Activated T-helper 1 cell treated with anti-CD3 and anti-CD28 coated beads, Interleukin-2, amount 50 U/mL, for 16 hours (primary cell): ENCODE measurements at regions not wholly inside any gene's neighbourhood (a gene's known extent, or its start where the extent isn't known, plus 50 kb on each side); places are given as distances from the start of the nearest gene placed in this dataset.
"Not testable (repeated sequence)": the region's sequence is repeated elsewhere in the genome, so short reads cannot be mapped to it uniquely, and the experiment has no call there.

Experiments
- DNase-seq, 2 donors: peaks; one replicate each; pipeline ENCODE4 v3.0.0-alpha.2; 2020; ENCODE audit warnings: low read depth in 1 of 2, low spot score in 1 of 2

- no peak for DNase-seq
Observed at GRCh38 chr3:105144837-105145236, 221.9 kb upstream of the ALCAM start.

GRCh38 chr3:105145511-105145910 is 221.2 kb upstream of the ALCAM start:
- no peak for DNase-seq

GRCh38 chr3:105149197-105149596 is 217.5 kb upstream of the ALCAM start:
- DNase-seq: not testable (repeated sequence)

GRCh38 chr3:105152987-105153386 is 213.7 kb upstream of the ALCAM start:
- DNase-seq: no peak

GRCh38 chr3:105154692-105155091 is 212.0 kb upstream of the ALCAM start:
- no peak for DNase-seq

- no peak for DNase-seq
Observed at GRCh38 chr3:105157067-105157765, 209.5 kb upstream of the ALCAM start.

GRCh38 chr3:105157766-105158085 is 209.0 kb upstream of the ALCAM start:
- DNase-seq: no peak

- no peak for DNase-seq
Observed at GRCh38 chr3:105158286-105158685, 208.4 kb upstream of the ALCAM start.

- no peak for DNase-seq
Observed at GRCh38 chr3:105162448-105162847, 204.3 kb upstream of the ALCAM start.

- no peak for DNase-seq
Observed at GRCh38 chr3:105166893-105167292, 199.8 kb upstream of the ALCAM start.

- DNase-seq: no peak
Observed at GRCh38 chr3:105170423-105170822, 196.3 kb upstream of the ALCAM start.

- no peak for DNase-seq
Observed at GRCh38 chr3:105174017-105174615, 192.6 kb upstream of the ALCAM start.

GRCh38 chr3:105177576-105177975 is 189.1 kb upstream of the ALCAM start:
- DNase-seq: no peak

GRCh38 chr3:105187344-105187743 is 179.4 kb upstream of the ALCAM start:
- DNase-seq: no peak

- DNase-seq: no peak
Observed at GRCh38 chr3:105195260-105195659, 171.4 kb upstream of the ALCAM start.

GRCh38 chr3:105197863-105198262 is 168.8 kb upstream of the ALCAM start:
- no peak for DNase-seq

- no peak for DNase-seq
Observed at GRCh38 chr3:105199217-105199616, 167.5 kb upstream of the ALCAM start.

GRCh38 chr3:105210141-105210540 is 156.6 kb upstream of the ALCAM start:
- no peak for DNase-seq

- no peak for DNase-seq
Observed at GRCh38 chr3:105214590-105214989, 152.1 kb upstream of the ALCAM start.

- DNase-seq: no peak
Observed at GRCh38 chr3:105222568-105223093, 144.1 kb upstream of the ALCAM start.

GRCh38 chr3:105223815-105224214 is 142.9 kb upstream of the ALCAM start:
- DNase-seq: no peak

GRCh38 chr3:105228696-105229095 is 138.0 kb upstream of the ALCAM start:
- no peak for DNase-seq

- no peak for DNase-seq
Observed at GRCh38 chr3:105232553-105232952, 134.2 kb upstream of the ALCAM start.
